GM23338 (cell line): ENCODE measurements at regions not wholly inside any gene's neighbourhood (a gene's known extent, or its start where the extent isn't known, plus 50 kb on each side); places are given as distances from the start of the nearest gene placed in this dataset.

ENCODE experiments used
- ATAC-seq: fragments of 200-7000 bp; cut with Tn5 transposase; 3 replicates; pipeline ENCODE4 v1.9.1; 2020
- DNase-seq: peaks from one replicate; pipeline ENCODE4 v3.0.0-alpha.2; 2015; ENCODE audit warnings: low spot score
- H2AFZ ChIP-seq: fragments of 200-600 bp; sonication (generic); 2 replicates; pipeline ENCODE4 v1.8.0; 2016; ENCODE audit warnings: antibody characterized with exemption, mild to moderate bottlenecking, moderate library complexity
- H3F3A ChIP-seq: fragments of 200-600 bp; sonication (generic); replicated peaks from 2 replicates; pipeline ENCODE4 v1.8.0; 2017; ENCODE audit warnings: antibody characterized with exemption, mixed run types, low read depth
- H3K27ac ChIP-seq: fragments of 200-600 bp; sonication (generic); 2 replicates; pipeline ENCODE4 v1.6.1; 2016; ENCODE audit warnings: low read depth
- H3K27me3 ChIP-seq: fragments of 200-600 bp; sonication (generic); 2 replicates; pipeline ENCODE4 v1.8.0; 2016; ENCODE audit warnings: mild to moderate bottlenecking, mixed run types, moderate library complexity; ENCODE audit not compliant: insufficient read depth
- H3K36me3 ChIP-seq: fragments of 200-600 bp; sonication (generic); 2 replicates; pipeline ENCODE4 v1.8.0; 2016; ENCODE audit warnings: mild to moderate bottlenecking; ENCODE audit not compliant: insufficient read depth
- H3K4me1 ChIP-seq: fragments of 200-600 bp; sonication (generic); 2 replicates; pipeline ENCODE4 v1.8.0; 2016; ENCODE audit warnings: mild to moderate bottlenecking, moderate library complexity; ENCODE audit not compliant: insufficient read depth
- H3K4me2 ChIP-seq: fragments of 200-600 bp; sonication (generic); 2 replicates; pipeline ENCODE4 v1.7.1; 2017; ENCODE audit warnings: mixed run types
- H3K4me3 ChIP-seq: fragments of 200-600 bp; sonication (generic); 2 replicates; pipeline ENCODE4 v1.6.1; 2016; ENCODE audit warnings: mixed run types
- H3K79me2 ChIP-seq: fragments of 200-600 bp; sonication (generic); replicated peaks from 2 replicates; pipeline ENCODE4 v1.8.0; 2017; ENCODE audit warnings: mild to moderate bottlenecking; ENCODE audit not compliant: insufficient read depth
- H3K9me2 ChIP-seq: fragments of 200-600 bp; sonication (generic); 2 replicates; pipeline ENCODE4 v1.8.0; 2017; ENCODE audit not compliant: insufficient read depth
- H4K20me1 ChIP-seq: fragments of 200-600 bp; sonication (generic); replicated peaks from 2 replicates; pipeline ENCODE4 v1.8.0; 2017; ENCODE audit warnings: mild to moderate bottlenecking; ENCODE audit not compliant: insufficient read depth
- H3K27ac Mint-ChIP-seq: 2 replicates; pipeline ENCODE4 v1.8.0; 2020; ENCODE audit warnings: inconsistent platforms, mild to moderate bottlenecking, moderate library complexity, mixed read lengths
- H3K27me3 Mint-ChIP-seq: 3 replicates; pipeline ENCODE4 v1.8.0; 2022; ENCODE audit warnings: low read depth, mild to moderate bottlenecking, moderate library complexity, mixed read lengths, inconsistent platforms; ENCODE audit not compliant: insufficient read depth, poor library complexity
- H3K36me3 Mint-ChIP-seq: 3 replicates; pipeline ENCODE4 v1.8.0; 2021; ENCODE audit warnings: low read depth, mild to moderate bottlenecking, inconsistent platforms, moderate library complexity, mixed read lengths
- H3K4me1 Mint-ChIP-seq: 3 replicates; pipeline ENCODE4 v1.8.0; 2020; ENCODE audit warnings: mild to moderate bottlenecking, inconsistent platforms, mixed read lengths
- H3K4me3 Mint-ChIP-seq: 3 replicates; pipeline ENCODE4 v1.8.0; 2021; ENCODE audit warnings: moderate library complexity, mild to moderate bottlenecking, inconsistent platforms, mixed read lengths
- H3K9me3 Mint-ChIP-seq: 3 replicates; pipeline ENCODE4 v1.8.0; 2020; ENCODE audit warnings: moderate library complexity, mild to moderate bottlenecking, inconsistent platforms, mixed read lengths
- ZNF114 ChIP-seq: fragments of 250-450 bp; sonication (Bioruptor Pico); IDR thresholded peaks from 2 replicates; pipeline ENCODE4 v1.5.0; 2020; ENCODE audit warnings: mild to moderate bottlenecking, moderate library complexity
- TF ChIP-seq, protein P1 (sequence below): fragments of 250-450 bp; sonication (Bioruptor Pico); IDR thresholded peaks from 2 replicates; pipeline ENCODE4 v1.5.0; 2020; ENCODE audit warnings: mild to moderate bottlenecking, moderate library complexity
- TF ChIP-seq, protein P2 (sequence below): IDR thresholded peaks from one replicate; pipeline ENCODE4 v1.6.1; 2018; ENCODE audit warnings: antibody characterized with exemption; ENCODE audit not compliant: unreplicated experiment

DNA sequence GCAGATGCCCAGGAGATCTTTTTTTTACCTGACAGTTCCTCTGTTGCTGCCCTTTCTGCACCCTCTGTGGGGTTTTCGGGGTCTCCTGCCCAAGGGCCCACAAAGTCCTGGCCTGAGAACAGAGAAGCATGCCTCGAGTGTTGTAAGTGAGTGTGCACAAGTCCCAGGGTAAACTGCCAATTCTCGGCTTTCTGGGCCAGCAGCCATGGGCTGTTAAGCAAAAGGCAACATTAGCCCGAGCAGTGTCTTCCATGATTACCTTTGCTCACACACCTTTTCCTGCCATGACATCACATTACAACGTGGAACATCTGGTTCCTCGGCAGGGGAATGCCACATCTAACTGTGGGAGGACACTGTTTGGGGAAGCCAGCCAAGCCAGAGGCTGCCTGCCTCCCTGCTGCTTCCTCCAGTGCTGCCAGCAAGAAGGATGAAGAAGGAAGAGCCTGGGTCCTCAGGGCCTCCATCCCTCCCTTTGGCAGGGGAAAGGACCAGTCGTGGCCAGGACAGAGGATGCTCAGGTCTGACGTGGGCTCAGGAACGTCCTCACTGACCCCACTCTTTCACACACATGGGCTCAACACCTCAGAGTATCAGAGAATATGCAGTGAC is 485.9 kb downstream of the OMA1 start (continued):
- TF ChIP-seq, protein P1, sequence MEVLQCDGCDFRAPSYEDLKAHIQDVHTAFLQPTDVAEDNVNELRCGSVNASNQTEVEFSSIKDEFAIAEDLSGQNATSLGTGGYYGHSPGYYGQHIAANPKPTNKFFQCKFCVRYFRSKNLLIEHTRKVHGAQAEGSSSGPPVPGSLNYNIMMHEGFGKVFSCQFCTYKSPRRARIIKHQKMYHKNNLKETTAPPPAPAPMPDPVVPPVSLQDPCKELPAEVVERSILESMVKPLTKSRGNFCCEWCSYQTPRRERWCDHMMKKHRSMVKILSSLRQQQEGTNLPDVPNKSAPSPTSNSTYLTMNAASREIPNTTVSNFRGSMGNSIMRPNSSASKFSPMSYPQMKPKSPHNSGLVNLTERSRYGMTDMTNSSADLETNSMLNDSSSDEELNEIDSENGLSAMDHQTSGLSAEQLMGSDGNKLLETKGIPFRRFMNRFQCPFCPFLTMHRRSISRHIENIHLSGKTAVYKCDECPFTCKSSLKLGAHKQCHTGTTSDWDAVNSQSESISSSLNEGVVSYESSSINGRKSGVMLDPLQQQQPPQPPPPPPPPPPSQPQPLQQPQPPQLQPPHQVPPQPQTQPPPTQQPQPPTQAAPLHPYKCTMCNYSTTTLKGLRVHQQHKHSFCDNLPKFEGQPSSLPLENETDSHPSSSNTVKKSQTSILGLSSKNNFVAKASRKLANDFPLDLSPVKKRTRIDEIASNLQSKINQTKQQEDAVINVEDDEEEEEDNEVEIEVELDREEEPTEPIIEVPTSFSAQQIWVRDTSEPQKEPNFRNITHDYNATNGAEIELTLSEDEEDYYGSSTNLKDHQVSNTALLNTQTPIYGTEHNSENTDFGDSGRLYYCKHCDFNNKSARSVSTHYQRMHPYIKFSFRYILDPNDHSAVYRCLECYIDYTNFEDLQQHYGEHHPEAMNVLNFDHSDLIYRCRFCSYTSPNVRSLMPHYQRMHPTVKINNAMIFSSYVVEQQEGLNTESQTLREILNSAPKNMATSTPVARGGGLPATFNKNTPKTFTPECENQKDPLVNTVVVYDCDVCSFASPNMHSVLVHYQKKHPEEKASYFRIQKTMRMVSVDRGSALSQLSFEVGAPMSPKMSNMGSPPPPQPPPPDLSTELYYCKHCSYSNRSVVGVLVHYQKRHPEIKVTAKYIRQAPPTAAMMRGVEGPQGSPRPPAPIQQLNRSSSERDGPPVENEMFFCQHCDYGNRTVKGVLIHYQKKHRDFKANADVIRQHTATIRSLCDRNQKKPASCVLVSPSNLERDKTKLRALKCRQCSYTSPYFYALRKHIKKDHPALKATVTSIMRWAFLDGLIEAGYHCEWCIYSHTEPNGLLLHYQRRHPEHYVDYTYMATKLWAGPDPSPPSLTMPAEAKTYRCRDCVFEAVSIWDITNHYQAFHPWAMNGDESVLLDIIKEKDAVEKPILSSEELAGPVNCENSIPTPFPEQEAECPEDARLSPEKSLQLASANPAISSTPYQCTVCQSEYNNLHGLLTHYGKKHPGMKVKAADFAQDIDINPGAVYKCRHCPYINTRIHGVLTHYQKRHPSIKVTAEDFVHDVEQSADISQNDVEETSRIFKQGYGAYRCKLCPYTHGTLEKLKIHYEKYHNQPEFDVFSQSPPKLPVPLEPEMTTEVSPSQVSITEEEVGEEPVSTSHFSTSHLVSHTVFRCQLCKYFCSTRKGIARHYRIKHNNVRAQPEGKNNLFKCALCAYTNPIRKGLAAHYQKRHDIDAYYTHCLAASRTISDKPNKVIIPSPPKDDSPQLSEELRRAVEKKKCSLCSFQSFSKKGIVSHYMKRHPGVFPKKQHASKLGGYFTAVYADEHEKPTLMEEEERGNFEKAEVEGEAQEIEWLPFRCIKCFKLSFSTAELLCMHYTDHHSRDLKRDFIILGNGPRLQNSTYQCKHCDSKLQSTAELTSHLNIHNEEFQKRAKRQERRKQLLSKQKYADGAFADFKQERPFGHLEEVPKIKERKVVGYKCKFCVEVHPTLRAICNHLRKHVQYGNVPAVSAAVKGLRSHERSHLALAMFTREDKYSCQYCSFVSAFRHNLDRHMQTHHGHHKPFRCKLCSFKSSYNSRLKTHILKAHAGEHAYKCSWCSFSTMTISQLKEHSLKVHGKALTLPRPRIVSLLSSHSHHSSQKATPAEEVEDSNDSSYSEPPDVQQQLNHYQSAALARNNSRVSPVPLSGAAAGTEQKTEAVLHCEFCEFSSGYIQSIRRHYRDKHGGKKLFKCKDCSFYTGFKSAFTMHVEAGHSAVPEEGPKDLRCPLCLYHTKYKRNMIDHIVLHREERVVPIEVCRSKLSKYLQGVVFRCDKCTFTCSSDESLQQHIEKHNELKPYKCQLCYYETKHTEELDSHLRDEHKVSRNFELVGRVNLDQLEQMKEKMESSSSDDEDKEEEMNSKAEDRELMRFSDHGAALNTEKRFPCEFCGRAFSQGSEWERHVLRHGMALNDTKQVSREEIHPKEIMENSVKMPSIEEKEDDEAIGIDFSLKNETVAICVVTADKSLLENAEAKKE = no peak

DNA sequence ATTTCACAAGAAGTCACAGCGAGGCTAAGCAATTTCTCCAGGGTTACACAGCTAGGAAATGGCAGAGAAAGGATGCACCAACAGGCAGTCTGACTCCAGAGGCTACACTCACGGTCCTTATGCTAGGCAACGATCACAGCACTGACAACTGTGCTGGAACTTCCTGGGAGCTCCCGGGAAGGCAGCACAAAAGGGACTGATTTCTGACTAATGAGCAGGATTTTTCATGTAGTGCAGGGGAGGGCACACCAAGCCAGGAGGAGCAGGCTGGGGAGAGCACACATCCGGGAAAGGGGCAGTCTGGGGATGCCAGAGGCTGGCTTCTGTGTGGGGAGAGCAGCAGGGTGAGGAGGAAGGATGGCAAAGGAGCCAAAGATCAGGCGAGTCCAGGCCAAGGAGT is 486.7 kb downstream of the OMA1 start:
- Histone ChIP-seq H3K4me3 (no peak overlapping the region), H3K9me2 (no peaks in the 10 kb centered on the region), H3K79me2 (no peaks in the 10 kb centered on the region), H3K4me1 (no peaks in the 10 kb centered on the region), H3K27me3 (no peaks in the 10 kb centered on the region), H2AFZ (no peak overlapping the region), H3F3A (0 out of 2 replicates have a peak, but pooled peaks cover 3% of the 10 kb centered on the region), H3K4me2 (no peak overlapping the region), H4K20me1 (no peaks in the 10 kb centered on the region), H3K27ac (no peak overlapping the region), H3K36me3 (no peaks in the 10 kb centered on the region; the same call in 1 of the 2 replicates)
- Mint-ChIP-seq H3K27ac (no peak overlapping the region), H3K27me3 (peaks cover 8% of the 10 kb centered on the region), H3K4me3 (no peak overlapping the region), H3K36me3 (no peaks in the 10 kb centered on the region; the same call in 2 of the 3 replicates), H3K9me3 (no peaks in the 10 kb centered on the region), H3K4me1 (peaks cover 11% of the 10 kb centered on the region)
- no peak for DNase-seq
- no peak; the same call in 2 of the 3 replicates for ATAC-seq
- TF ChIP-seq, protein P2, sequence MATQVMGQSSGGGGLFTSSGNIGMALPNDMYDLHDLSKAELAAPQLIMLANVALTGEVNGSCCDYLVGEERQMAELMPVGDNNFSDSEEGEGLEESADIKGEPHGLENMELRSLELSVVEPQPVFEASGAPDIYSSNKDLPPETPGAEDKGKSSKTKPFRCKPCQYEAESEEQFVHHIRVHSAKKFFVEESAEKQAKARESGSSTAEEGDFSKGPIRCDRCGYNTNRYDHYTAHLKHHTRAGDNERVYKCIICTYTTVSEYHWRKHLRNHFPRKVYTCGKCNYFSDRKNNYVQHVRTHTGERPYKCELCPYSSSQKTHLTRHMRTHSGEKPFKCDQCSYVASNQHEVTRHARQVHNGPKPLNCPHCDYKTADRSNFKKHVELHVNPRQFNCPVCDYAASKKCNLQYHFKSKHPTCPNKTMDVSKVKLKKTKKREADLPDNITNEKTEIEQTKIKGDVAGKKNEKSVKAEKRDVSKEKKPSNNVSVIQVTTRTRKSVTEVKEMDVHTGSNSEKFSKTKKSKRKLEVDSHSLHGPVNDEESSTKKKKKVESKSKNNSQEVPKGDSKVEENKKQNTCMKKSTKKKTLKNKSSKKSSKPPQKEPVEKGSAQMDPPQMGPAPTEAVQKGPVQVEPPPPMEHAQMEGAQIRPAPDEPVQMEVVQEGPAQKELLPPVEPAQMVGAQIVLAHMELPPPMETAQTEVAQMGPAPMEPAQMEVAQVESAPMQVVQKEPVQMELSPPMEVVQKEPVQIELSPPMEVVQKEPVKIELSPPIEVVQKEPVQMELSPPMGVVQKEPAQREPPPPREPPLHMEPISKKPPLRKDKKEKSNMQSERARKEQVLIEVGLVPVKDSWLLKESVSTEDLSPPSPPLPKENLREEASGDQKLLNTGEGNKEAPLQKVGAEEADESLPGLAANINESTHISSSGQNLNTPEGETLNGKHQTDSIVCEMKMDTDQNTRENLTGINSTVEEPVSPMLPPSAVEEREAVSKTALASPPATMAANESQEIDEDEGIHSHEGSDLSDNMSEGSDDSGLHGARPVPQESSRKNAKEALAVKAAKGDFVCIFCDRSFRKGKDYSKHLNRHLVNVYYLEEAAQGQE = no peak
- TF ChIP-seq, protein P1 = no peak
- no peak for TF ChIP-seq ZNF114 (CRISPR knock-in tag)
